Liver (tissue), 8 donors: ENCODE measurements at regions not wholly inside any gene's neighbourhood (a gene's known extent, or its start where the extent isn't known, plus 50 kb on each side); places are given as distances from the start of the nearest gene placed in this dataset.

Experiments
- DNase-seq: peaks from one replicate; pipeline ENCODE4 v3.0.0-alpha.2; 2017; ENCODE audit warnings: low spot score
- H3K27ac ChIP-seq, 2 donors: one replicate each; pipeline ENCODE4 v1.7.0; 2013; ENCODE audit warnings: inconsistent platforms in 2 of 2, low read length in 2 of 2, control low read depth in 1 of 2, low read depth in 1 of 2, mild to moderate bottlenecking in 1 of 2
- H3K27me3 ChIP-seq, 4 donors: one replicate each; pipeline versions ENCODE4 v1.6.1 to v1.7.0; 2013; ENCODE audit warnings: low read length in 3 of 4, inconsistent platforms in 1 of 4, mild to moderate bottlenecking in 1 of 4, moderate library complexity in 1 of 4; ENCODE audit not compliant: control insufficient read depth in 4 of 4, insufficient read depth in 4 of 4
- H3K36me3 ChIP-seq, 4 donors: one replicate each; pipeline versions ENCODE4 v1.6.1 to v1.7.0; 2013; ENCODE audit warnings: low read length in 3 of 4, mild to moderate bottlenecking in 3 of 4, low read depth in 1 of 4, moderate library complexity in 1 of 4; ENCODE audit not compliant: control insufficient read depth in 4 of 4, insufficient read depth in 3 of 4
- H3K4me1 ChIP-seq, 4 donors: one replicate each; pipeline versions ENCODE4 v1.6.1 to v1.7.0; 2013; ENCODE audit warnings: low read length in 3 of 4, mild to moderate bottlenecking in 3 of 4, moderate library complexity in 1 of 4; ENCODE audit not compliant: control insufficient read depth in 4 of 4, insufficient read depth in 4 of 4
- H3K4me3 ChIP-seq, 3 donors: one replicate each; pipeline versions ENCODE4 v1.6.1 to v1.7.0; 2013; ENCODE audit warnings: low read length in 3 of 3, control low read depth in 1 of 3, low read depth in 1 of 3, mild to moderate bottlenecking in 1 of 3
- H3K9ac ChIP-seq, 2 donors: one replicate each; pipeline ENCODE4 v1.7.0; 2013; ENCODE audit warnings: low read length in 2 of 2, mild to moderate bottlenecking in 2 of 2, moderate library complexity in 2 of 2, control low read depth in 1 of 2, low read depth in 1 of 2
- H3K9me3 ChIP-seq, 4 donors: one replicate each; pipeline versions ENCODE4 v1.6.1 to v1.7.0; 2013; ENCODE audit warnings: low read length in 3 of 4; ENCODE audit not compliant: control insufficient read depth in 4 of 4
- ATF3 ChIP-seq: IDR thresholded peaks from 2 replicates; pipeline ENCODE4 v1.6.1; 2016; ENCODE audit warnings: antibody characterized with exemption
- EGR1 ChIP-seq, 2 donors: IDR thresholded peaks; 2 replicates each; pipeline ENCODE4 v1.6.1; 2016 to 2018; ENCODE audit warnings: antibody characterized with exemption in 2 of 2, low read depth in 2 of 2
- FOXA1 ChIP-seq: IDR thresholded peaks from 2 replicates; pipeline ENCODE4 v1.6.1; 2016; ENCODE audit warnings: antibody characterized with exemption
- FOXA2 ChIP-seq: IDR thresholded peaks from 2 replicates; pipeline ENCODE4 v1.6.1; 2016; ENCODE audit warnings: antibody characterized with exemption
- GABPA ChIP-seq, 2 donors: IDR thresholded peaks in 1 of 2; conservative IDR thresholded peaks in 1 of 2; 2 replicates each; pipeline ENCODE4 v1.6.1; 2016; ENCODE audit warnings: antibody characterized with exemption in 2 of 2, mild to moderate bottlenecking in 1 of 2, moderate library complexity in 1 of 2
- HNF4A ChIP-seq, 2 donors: conservative IDR thresholded peaks; 2 replicates each; pipeline ENCODE4 v1.6.1; 2016; ENCODE audit warnings: antibody characterized with exemption in 2 of 2, mild to moderate bottlenecking in 2 of 2
- HNF4G ChIP-seq: IDR thresholded peaks from 2 replicates; pipeline ENCODE4 v1.6.1; 2016; ENCODE audit warnings: antibody characterized with exemption
- JUND ChIP-seq, 2 donors: IDR thresholded peaks; 2 replicates each; pipeline ENCODE4 v1.6.1; 2016; ENCODE audit warnings: antibody characterized with exemption in 2 of 2
- MAX ChIP-seq: IDR thresholded peaks from 2 replicates; pipeline ENCODE4 v1.6.1; 2016; ENCODE audit warnings: antibody characterized with exemption
- NR2F2 ChIP-seq: IDR thresholded peaks from 2 replicates; pipeline ENCODE4 v1.6.1; 2016; ENCODE audit warnings: antibody characterized with exemption
- RAD21 ChIP-seq, 2 donors: IDR thresholded peaks; 2 replicates each; pipeline ENCODE4 v1.6.1; 2016; ENCODE audit warnings: antibody characterized with exemption in 2 of 2, mild to moderate bottlenecking in 2 of 2
- RXRA ChIP-seq, 2 donors: IDR thresholded peaks; 2 replicates each; pipeline ENCODE4 v1.6.1; 2017 to 2018; ENCODE audit warnings: antibody characterized with exemption in 2 of 2, mild to moderate bottlenecking in 1 of 2
- SP1 ChIP-seq: IDR thresholded peaks from 2 replicates; pipeline ENCODE4 v1.6.1; 2018; ENCODE audit warnings: antibody characterized with exemption, mild to moderate bottlenecking
- TAF1 ChIP-seq: conservative IDR thresholded peaks from 2 replicates; pipeline ENCODE4 v1.6.1; 2016; ENCODE audit warnings: antibody characterized with exemption, mild to moderate bottlenecking
- YY1 ChIP-seq: IDR thresholded peaks from 2 replicates; pipeline ENCODE4 v1.6.1; 2016; ENCODE audit warnings: antibody characterized with exemption, mild to moderate bottlenecking
- ZBTB33 ChIP-seq: IDR thresholded peaks from 2 replicates; pipeline ENCODE4 v1.6.1; 2016; ENCODE audit warnings: antibody characterized with exemption
- WGBS: extraction: QIAGEN DNeasy Blood & Tissue Kit; methylation state at CpG from one replicate; pipeline ENCODE4 v1.1.7; 2013; 5-methylcytosine and 5-hydroxymethylcytosine counted together
- TF ChIP-seq, protein P1 (sequence below): IDR thresholded peaks from 2 replicates; pipeline ENCODE4 v1.6.1; 2016; ENCODE audit warnings: antibody characterized with exemption, mild to moderate bottlenecking
- TF ChIP-seq, protein P2 (sequence below): fragments of 150-350 bp; IDR thresholded peaks from 2 replicates; pipeline ENCODE4 v1.5.1; 2017; ENCODE audit warnings: improper control_type of control experiment, low read depth, low read length; ENCODE audit not compliant: missing input control
- donor health status: healthy.
- donor health status: healthy.
- donor health status: healthy.
- donor health status: healthy.
- donor health status: healthy.

- TF ChIP-seq, protein P1, sequence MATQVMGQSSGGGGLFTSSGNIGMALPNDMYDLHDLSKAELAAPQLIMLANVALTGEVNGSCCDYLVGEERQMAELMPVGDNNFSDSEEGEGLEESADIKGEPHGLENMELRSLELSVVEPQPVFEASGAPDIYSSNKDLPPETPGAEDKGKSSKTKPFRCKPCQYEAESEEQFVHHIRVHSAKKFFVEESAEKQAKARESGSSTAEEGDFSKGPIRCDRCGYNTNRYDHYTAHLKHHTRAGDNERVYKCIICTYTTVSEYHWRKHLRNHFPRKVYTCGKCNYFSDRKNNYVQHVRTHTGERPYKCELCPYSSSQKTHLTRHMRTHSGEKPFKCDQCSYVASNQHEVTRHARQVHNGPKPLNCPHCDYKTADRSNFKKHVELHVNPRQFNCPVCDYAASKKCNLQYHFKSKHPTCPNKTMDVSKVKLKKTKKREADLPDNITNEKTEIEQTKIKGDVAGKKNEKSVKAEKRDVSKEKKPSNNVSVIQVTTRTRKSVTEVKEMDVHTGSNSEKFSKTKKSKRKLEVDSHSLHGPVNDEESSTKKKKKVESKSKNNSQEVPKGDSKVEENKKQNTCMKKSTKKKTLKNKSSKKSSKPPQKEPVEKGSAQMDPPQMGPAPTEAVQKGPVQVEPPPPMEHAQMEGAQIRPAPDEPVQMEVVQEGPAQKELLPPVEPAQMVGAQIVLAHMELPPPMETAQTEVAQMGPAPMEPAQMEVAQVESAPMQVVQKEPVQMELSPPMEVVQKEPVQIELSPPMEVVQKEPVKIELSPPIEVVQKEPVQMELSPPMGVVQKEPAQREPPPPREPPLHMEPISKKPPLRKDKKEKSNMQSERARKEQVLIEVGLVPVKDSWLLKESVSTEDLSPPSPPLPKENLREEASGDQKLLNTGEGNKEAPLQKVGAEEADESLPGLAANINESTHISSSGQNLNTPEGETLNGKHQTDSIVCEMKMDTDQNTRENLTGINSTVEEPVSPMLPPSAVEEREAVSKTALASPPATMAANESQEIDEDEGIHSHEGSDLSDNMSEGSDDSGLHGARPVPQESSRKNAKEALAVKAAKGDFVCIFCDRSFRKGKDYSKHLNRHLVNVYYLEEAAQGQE: no peak
- TF ChIP-seq JUND (IDR thresholded peaks at IDR 0.05) (no peak), RAD21 (IDR thresholded peaks at IDR 0.05) (no peak), ATF3 (no peak), NR2F2 (no peak)
Observed at GRCh38 chr1:209433649-209434031, 149.9 kb upstream of the CAMK1G start (continued).

DNA sequence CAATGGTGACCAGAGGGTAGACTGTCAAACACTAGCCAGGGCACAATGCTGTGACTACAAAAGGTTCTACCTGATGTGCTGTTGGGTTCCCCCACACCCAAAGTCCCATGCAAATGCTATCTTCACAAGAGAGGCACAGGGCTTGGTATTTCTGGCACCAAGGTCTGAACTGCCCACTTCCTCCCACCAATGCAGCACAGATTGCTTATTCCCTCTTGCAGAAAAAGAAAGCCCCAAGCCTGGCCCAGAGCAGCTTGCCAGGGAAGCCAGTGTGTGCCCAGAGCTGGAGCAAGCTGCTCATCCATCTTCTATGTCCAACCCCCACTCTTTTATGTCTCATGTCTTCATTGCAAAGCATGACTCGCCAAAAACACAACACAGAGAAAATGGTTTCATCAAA, 149.4 kb upstream of the CAMK1G start:
- Histone ChIP-seq H3K27me3 (peaks cover 0 to 10% (median 4%) of the 10 kb centered on the region in 4 donors), H3K36me3 (no peaks in the 10 kb centered on the region), H3K9ac (no peak overlapping the region), H3K4me3 (no peak overlapping the region), H3K9me3 (no peaks in the 10 kb centered on the region), H3K4me1 (no peaks in the 10 kb centered on the region), H3K27ac (no peak overlapping the region)
- 78% methylated on average over 1 of the region's 1 CpG for WGBS
- DNase-seq: no peak
- TF ChIP-seq EGR1 (IDR thresholded peaks at IDR 0.05; ENCODE audit: low read depth in 2 of 2) (no peak), HNF4G (no peak), JUND (IDR thresholded peaks at IDR 0.05) (no peak), ATF3 (no peak), SP1 (no peak), RXRA (IDR thresholded peaks at IDR 0.05) (no peak), NR2F2 (no peak), TAF1 (no peak), MAX (no peak), ZBTB33 (no peak), GABPA (IDR thresholded peaks at IDR 0.05 in 1 of 2, conservative IDR thresholded peaks at IDR 0.05 in 1 of 2) (no peak), YY1 (no peak), RAD21 (IDR thresholded peaks at IDR 0.05) (no peak), FOXA1 (no peak), FOXA2 (no peak), HNF4A (conservative IDR thresholded peaks at IDR 0.05) (no peak)
- TF ChIP-seq, protein P2, sequence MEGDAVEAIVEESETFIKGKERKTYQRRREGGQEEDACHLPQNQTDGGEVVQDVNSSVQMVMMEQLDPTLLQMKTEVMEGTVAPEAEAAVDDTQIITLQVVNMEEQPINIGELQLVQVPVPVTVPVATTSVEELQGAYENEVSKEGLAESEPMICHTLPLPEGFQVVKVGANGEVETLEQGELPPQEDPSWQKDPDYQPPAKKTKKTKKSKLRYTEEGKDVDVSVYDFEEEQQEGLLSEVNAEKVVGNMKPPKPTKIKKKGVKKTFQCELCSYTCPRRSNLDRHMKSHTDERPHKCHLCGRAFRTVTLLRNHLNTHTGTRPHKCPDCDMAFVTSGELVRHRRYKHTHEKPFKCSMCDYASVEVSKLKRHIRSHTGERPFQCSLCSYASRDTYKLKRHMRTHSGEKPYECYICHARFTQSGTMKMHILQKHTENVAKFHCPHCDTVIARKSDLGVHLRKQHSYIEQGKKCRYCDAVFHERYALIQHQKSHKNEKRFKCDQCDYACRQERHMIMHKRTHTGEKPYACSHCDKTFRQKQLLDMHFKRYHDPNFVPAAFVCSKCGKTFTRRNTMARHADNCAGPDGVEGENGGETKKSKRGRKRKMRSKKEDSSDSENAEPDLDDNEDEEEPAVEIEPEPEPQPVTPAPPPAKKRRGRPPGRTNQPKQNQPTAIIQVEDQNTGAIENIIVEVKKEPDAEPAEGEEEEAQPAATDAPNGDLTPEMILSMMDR: no peak
- TF ChIP-seq, protein P1: no peak
